WERI-Rb-1 (cell line): ENCODE measurements at regions not wholly inside any gene's neighbourhood (a gene's known extent, or its start where the extent isn't known, plus 50 kb on each side); places are given as distances from the start of the nearest gene placed in this dataset.

ENCODE experiments used
- DNase-seq: peaks from one replicate; pipeline ENCODE4 v3.0.0-alpha.2; 2020
- H3K27ac ChIP-seq: fragments of 250-450 bp; sonication (Bioruptor Pico); 2 replicates; pipeline ENCODE4 v1.5.1; 2020; ENCODE audit warnings: mild to moderate bottlenecking, moderate library complexity
- H3K27me3 ChIP-seq: fragments of 250-450 bp; sonication (Bioruptor Pico); 2 replicates; pipeline ENCODE4 v1.5.1; 2021; ENCODE audit warnings: mild to moderate bottlenecking, low read depth, moderate library complexity; ENCODE audit not compliant: insufficient read depth, severe bottlenecking
- H3K36me3 ChIP-seq: fragments of 250-450 bp; sonication (Bioruptor Pico); 2 replicates; pipeline ENCODE4 v1.5.1; 2020; ENCODE audit warnings: mild to moderate bottlenecking, moderate library complexity
- H3K4me3 ChIP-seq: 2 replicates; pipeline ENCODE4 v1.5.1; 2011; ENCODE audit warnings: low read depth, mild to moderate bottlenecking, control low read depth, low read length
- H3K9me3 ChIP-seq: fragments of 250-450 bp; sonication (Bioruptor Pico); 2 replicates; pipeline ENCODE4 v1.5.1; 2021; ENCODE audit warnings: mild to moderate bottlenecking, moderate library complexity; ENCODE audit not compliant: severe bottlenecking
- CTCF ChIP-seq: IDR thresholded peaks from 2 replicates; pipeline ENCODE4 v1.5.1; 2011; ENCODE audit warnings: low read depth, mild to moderate bottlenecking, control low read depth, inconsistent platforms, low read length

- Histone ChIP-seq H3K36me3 (no peaks in the 10 kb centered on the region), H3K4me3 (no peak overlapping the region), H3K9me3 (no peaks in the 10 kb centered on the region), H3K27me3 (peaks cover 39% of the 10 kb centered on the region), H3K27ac (no peak overlapping the region)
- no peak for DNase-seq
- no peak for TF ChIP-seq CTCF
These were observed 105.0 kb upstream of the TUT7 start for GRCh38 chr9:86459191-86459590.

GRCh38 chr9:86458191-86458855 lies 104.1 kb upstream of the TUT7 start:
- Histone ChIP-seq H3K27ac (no peak overlapping the region), H3K4me3 (no peak overlapping the region), H3K27me3 (peaks cover 44% of the 10 kb centered on the region), H3K9me3 (no peaks in the 10 kb centered on the region), H3K36me3 (no peaks in the 10 kb centered on the region)
- DNase-seq: no peak
- no peak for TF ChIP-seq CTCF

- H3K4me3 ChIP-seq: no peak overlapping the region
- no peak for TF ChIP-seq CTCF
- H3K27me3 ChIP-seq: peaks cover 55% of the 10 kb centered on the region
- DNase-seq: no peak
- H3K27ac ChIP-seq: no peak overlapping the region
- H3K9me3 ChIP-seq: no peaks in the 10 kb centered on the region
- H3K36me3 ChIP-seq: no peaks in the 10 kb centered on the region
These were observed 102.2 kb upstream of the TUT7 start for GRCh38 chr9:86456416-86456815.

- no peak overlapping the region for H3K4me3 ChIP-seq
- H3K27ac ChIP-seq: no peak overlapping the region
- no peaks in the 10 kb centered on the region for H3K36me3 ChIP-seq
- TF ChIP-seq CTCF: no peak
- H3K27me3 ChIP-seq: peaks cover 52% of the 10 kb centered on the region
- DNase-seq: no peak
- no peaks in the 10 kb centered on the region for H3K9me3 ChIP-seq
These were observed 100.7 kb upstream of the TUT7 start for GRCh38 chr9:86454701-86455615.

- no peak for TF ChIP-seq CTCF
- no peak for DNase-seq
- no peaks in the 10 kb centered on the region for H3K36me3 ChIP-seq
- H3K9me3 ChIP-seq: no peaks in the 10 kb centered on the region
- H3K27me3 ChIP-seq: peaks cover 63% of the 10 kb centered on the region
- no peak overlapping the region for H3K27ac ChIP-seq
- no peak overlapping the region for H3K4me3 ChIP-seq
These were observed 98.1 kb upstream of the TUT7 start for GRCh38 chr9:86452201-86452828.
